ENCODE measurements at regions not wholly inside any gene's neighbourhood (a gene's known extent, or its start where the extent isn't known, plus 50 kb on each side); places are given as distances from the start of the nearest gene placed in this dataset.

DNA sequence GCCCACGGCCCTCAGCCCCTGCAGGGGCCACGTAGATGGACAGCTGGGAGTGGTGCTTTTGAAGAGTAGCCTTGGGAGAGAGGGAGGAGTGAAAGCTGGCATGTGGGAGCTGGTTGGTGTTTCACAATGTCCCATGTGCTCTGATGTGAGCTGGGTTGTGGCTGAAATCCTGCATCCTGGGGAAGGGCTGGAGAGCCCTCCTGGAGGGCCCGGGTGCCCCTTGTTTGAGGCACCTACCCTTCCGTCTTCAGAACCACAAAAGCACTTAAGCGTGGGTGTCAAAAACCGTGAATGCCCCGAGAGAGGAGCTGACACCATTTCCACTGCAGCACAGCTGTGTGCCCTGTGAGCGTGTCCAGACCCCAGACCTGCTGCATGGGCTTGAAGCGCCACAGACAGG lies 199.1 kb upstream of the ZNF618 start:
- TF ChIP-seq CEBPB (IDR thresholded peaks at IDR 0.05) (no peak), YY1 (IDR thresholded peaks at IDR 0.05; ENCODE audit: low read depth) (no peak), TAF1 (IDR thresholded peaks at IDR 0.05; ENCODE audit: low read depth) (no peak), ZBTB7A (IDR thresholded peaks at IDR 0.05; ENCODE audit: low read depth) (no peak), TCF12 (IDR thresholded peaks at IDR 0.05; ENCODE audit: low read depth) (no peak), FOXM1 (IDR thresholded peaks at IDR 0.05; ENCODE audit: borderline replicate concordance, low read depth) (no peak), RAD21 (IDR thresholded peaks at IDR 0.05; ENCODE audit: low read depth) (no peak), CREB1 (IDR thresholded peaks at IDR 0.05; ENCODE audit: low read depth) (no peak), EP300 (IDR thresholded peaks at IDR 0.05; ENCODE audit: borderline replicate concordance) (no peak), EGR1 (IDR thresholded peaks at IDR 0.05) (no peak), TEAD4 (IDR thresholded peaks at IDR 0.05) (no peak), NFIC (IDR thresholded peaks at IDR 0.05) (no peak)
- TF ChIP-seq, protein P1, sequence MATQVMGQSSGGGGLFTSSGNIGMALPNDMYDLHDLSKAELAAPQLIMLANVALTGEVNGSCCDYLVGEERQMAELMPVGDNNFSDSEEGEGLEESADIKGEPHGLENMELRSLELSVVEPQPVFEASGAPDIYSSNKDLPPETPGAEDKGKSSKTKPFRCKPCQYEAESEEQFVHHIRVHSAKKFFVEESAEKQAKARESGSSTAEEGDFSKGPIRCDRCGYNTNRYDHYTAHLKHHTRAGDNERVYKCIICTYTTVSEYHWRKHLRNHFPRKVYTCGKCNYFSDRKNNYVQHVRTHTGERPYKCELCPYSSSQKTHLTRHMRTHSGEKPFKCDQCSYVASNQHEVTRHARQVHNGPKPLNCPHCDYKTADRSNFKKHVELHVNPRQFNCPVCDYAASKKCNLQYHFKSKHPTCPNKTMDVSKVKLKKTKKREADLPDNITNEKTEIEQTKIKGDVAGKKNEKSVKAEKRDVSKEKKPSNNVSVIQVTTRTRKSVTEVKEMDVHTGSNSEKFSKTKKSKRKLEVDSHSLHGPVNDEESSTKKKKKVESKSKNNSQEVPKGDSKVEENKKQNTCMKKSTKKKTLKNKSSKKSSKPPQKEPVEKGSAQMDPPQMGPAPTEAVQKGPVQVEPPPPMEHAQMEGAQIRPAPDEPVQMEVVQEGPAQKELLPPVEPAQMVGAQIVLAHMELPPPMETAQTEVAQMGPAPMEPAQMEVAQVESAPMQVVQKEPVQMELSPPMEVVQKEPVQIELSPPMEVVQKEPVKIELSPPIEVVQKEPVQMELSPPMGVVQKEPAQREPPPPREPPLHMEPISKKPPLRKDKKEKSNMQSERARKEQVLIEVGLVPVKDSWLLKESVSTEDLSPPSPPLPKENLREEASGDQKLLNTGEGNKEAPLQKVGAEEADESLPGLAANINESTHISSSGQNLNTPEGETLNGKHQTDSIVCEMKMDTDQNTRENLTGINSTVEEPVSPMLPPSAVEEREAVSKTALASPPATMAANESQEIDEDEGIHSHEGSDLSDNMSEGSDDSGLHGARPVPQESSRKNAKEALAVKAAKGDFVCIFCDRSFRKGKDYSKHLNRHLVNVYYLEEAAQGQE (IDR thresholded peaks at IDR 0.05; ENCODE audit: low read depth) = no peak
- TF ChIP-seq, protein P2, sequence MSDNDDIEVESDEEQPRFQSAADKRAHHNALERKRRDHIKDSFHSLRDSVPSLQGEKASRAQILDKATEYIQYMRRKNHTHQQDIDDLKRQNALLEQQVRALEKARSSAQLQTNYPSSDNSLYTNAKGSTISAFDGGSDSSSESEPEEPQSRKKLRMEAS (IDR thresholded peaks at IDR 0.05) = no peak
- TF ChIP-seq, protein P3, sequence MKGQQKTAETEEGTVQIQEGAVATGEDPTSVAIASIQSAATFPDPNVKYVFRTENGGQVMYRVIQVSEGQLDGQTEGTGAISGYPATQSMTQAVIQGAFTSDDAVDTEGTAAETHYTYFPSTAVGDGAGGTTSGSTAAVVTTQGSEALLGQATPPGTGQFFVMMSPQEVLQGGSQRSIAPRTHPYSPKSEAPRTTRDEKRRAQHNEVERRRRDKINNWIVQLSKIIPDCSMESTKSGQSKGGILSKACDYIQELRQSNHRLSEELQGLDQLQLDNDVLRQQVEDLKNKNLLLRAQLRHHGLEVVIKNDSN (IDR thresholded peaks at IDR 0.05) = no peak

DNA sequence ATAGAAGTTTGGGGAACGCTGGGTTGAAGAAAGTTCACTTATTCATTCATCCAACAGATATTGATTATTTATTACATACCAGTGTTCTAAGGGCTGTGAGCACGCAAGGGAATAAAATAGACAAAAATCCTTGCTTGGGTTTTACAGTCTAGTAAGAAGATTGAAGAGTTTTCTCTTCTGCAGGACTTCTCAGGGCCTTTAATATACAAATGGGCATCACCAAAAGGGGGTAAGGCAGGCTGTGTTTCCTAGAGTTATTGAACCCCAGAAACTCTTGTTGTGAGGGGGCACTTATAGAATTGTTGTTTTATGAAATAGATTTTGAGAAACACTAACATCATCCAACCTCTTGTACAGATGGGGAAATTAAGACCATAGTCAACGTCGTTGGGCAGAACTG lies 198.5 kb upstream of the ZNF618 start:
- TF ChIP-seq, protein P1 (IDR thresholded peaks at IDR 0.05; ENCODE audit: low read depth) = no peak
- no peak for TF ChIP-seq CEBPB (IDR thresholded peaks at IDR 0.05)
- no peak for TF ChIP-seq TEAD4 (IDR thresholded peaks at IDR 0.05)
- TF ChIP-seq RAD21 (IDR thresholded peaks at IDR 0.05; ENCODE audit: low read depth) = no peak
- TF ChIP-seq EGR1 (IDR thresholded peaks at IDR 0.05) = no peak

DNA sequence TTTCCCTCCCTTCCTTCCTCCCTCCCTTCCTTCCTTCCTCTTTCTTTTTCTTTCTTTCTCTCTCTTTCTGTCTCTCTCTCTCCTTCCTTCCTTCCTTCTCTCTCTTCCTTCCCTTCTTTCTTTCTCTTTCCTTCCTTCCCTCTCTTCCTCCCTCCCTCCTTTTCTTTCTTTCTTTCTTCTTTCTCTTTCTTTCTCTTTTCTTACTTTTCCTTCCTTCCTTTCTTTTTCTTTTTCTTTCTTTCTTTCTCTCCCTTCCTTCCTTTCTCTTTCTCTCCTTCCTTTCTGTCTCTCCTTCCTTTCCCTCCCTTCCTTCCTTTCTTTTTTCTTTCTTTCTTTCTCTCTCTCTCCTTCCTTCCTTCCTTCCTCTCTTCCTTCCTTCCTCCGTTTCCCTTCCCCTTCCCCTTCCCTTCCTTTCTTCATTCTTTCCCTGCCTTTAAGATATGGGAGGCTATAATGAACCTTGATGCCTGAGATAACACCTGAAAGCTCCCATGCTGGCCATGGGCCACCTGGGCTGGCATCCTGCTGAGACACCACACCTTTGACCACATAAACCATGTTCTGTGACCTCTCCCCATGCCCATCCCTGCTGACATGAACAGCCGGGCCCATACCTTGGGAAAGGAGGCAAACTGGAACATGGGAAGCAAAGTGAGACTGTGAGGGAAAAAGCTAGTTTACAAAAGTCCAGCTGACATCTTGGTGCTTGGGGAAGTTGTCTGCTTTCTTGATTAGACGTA lies 197.8 kb upstream of the ZNF618 start:
- TF ChIP-seq ZBTB7A (IDR thresholded peaks at IDR 0.05; ENCODE audit: low read depth) (no peak), FOXM1 (IDR thresholded peaks at IDR 0.05; ENCODE audit: borderline replicate concordance, low read depth) (no peak), CEBPB (IDR thresholded peaks at IDR 0.05) (no peak), NFIC (IDR thresholded peaks at IDR 0.05) (no peak), TCF12 (IDR thresholded peaks at IDR 0.05; ENCODE audit: low read depth) (no peak), TAF1 (IDR thresholded peaks at IDR 0.05; ENCODE audit: low read depth) (no peak), YY1 (IDR thresholded peaks at IDR 0.05; ENCODE audit: low read depth) (no peak), TEAD4 (IDR thresholded peaks at IDR 0.05) (no peak), RAD21 (IDR thresholded peaks at IDR 0.05; ENCODE audit: low read depth) (no peak)
- TF ChIP-seq, protein P1 (IDR thresholded peaks at IDR 0.05; ENCODE audit: low read depth) = no peak
- TF ChIP-seq, protein P2 (IDR thresholded peaks at IDR 0.05) = no peak
- TF ChIP-seq, protein P3 (IDR thresholded peaks at IDR 0.05) = no peak

DNA sequence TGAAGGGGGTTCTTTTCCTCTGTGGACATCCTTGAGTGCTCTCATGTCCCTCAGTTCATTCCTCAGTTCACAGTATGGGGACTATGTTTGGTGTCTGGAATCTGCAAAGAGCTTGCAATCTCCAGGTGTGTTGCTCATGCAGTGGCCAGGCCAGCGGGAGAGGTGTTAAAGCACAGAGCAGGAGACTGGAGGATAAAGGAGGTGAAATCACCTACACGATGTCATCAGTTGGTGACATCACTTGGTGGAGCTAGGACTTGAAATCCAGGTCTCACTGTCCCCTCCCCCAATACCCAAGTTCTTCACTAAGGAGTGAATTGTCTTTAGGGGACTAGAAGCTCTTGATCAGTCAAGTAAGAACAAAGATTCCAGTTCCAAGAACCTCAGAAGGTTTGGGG lies 197.3 kb upstream of the ZNF618 start:
- no peak for TF ChIP-seq ZBTB7A (IDR thresholded peaks at IDR 0.05; ENCODE audit: low read depth)
- TF ChIP-seq TEAD4 (IDR thresholded peaks at IDR 0.05) = no peak
- TF ChIP-seq RAD21 (IDR thresholded peaks at IDR 0.05; ENCODE audit: low read depth) = no peak
- no peak for TF ChIP-seq NFIC (IDR thresholded peaks at IDR 0.05)

Measured in Ishikawa (cell line).